Mesenchymal stem cell (in vitro differentiated cells and primary cell): ENCODE measurements at regions not wholly inside any gene's neighbourhood (a gene's known extent, or its start where the extent isn't known, plus 50 kb on each side); places are given as distances from the start of the nearest gene placed in this dataset.

Experiments used
- DNase-seq: peaks from one replicate; pipeline ENCODE4 v3.0.0-alpha.2; 2013
- H2AFZ ChIP-seq: one replicate; pipeline ENCODE4 v1.6.1; 2013; ENCODE audit warnings: low read depth, mild to moderate bottlenecking, control low read depth, inconsistent platforms, low read length, moderate library complexity
- H2AK5ac ChIP-seq: 2 replicates; pipeline ENCODE4 v1.6.1; 2013; ENCODE audit warnings: low read length, moderate library complexity, mild to moderate bottlenecking, inconsistent platforms; ENCODE audit not compliant: severe bottlenecking
- H2BK120ac ChIP-seq: one replicate; pipeline ENCODE4 v1.6.1; 2013; ENCODE audit warnings: low read depth, mild to moderate bottlenecking, inconsistent platforms, low read length, moderate library complexity
- H2BK12ac ChIP-seq, 2 experiments: one replicate each; pipeline ENCODE4 v1.6.1; 2013; ENCODE audit warnings: inconsistent platforms in 2 of 2, low read length in 2 of 2, mild to moderate bottlenecking in 2 of 2, moderate library complexity in 2 of 2, control low read depth in 1 of 2
- H2BK15ac ChIP-seq: one replicate; pipeline ENCODE4 v1.6.1; 2013; ENCODE audit warnings: mild to moderate bottlenecking, low read depth, inconsistent platforms; ENCODE audit not compliant: poor library complexity, severe bottlenecking
- H2BK5ac ChIP-seq: 2 replicates; pipeline ENCODE4 v1.6.1; 2013; ENCODE audit warnings: low read depth, mild to moderate bottlenecking, low read length, control low read depth, inconsistent platforms; ENCODE audit not compliant: poor library complexity, severe bottlenecking
- H3K14ac ChIP-seq, 2 experiments: one replicate each; pipeline ENCODE4 v1.6.1; 2013; ENCODE audit warnings: inconsistent platforms in 2 of 2, low read length in 2 of 2, control low read depth in 1 of 2, mild to moderate bottlenecking in 1 of 2, moderate library complexity in 1 of 2
- H3K18ac ChIP-seq, 2 experiments: one replicate each; pipeline ENCODE4 v1.6.1; 2013; ENCODE audit warnings: inconsistent platforms in 2 of 2, low read length in 2 of 2, control low read depth in 1 of 2, low read depth in 1 of 2, mild to moderate bottlenecking in 1 of 2
- H3K23ac ChIP-seq, 2 experiments: one replicate each; pipeline ENCODE4 v1.6.1; 2013; ENCODE audit warnings: inconsistent platforms in 2 of 2, low read length in 2 of 2, mild to moderate bottlenecking in 2 of 2, moderate library complexity in 2 of 2, control low read depth in 1 of 2
- H3K27ac ChIP-seq: 2 replicates; pipeline ENCODE4 v1.5.1; 2013; ENCODE audit warnings: mild to moderate bottlenecking, moderate library complexity, low read length, control low read depth, inconsistent platforms; ENCODE audit not compliant: poor library complexity, severe bottlenecking
- H3K27me3 ChIP-seq, 2 experiments: 2 replicates each; pipeline versions ENCODE4 v1.6.1 to v1.7.0; 2013; ENCODE audit warnings: low read length in 2 of 2, mild to moderate bottlenecking in 2 of 2, moderate library complexity in 2 of 2, control low read depth in 1 of 2, inconsistent platforms in 1 of 2; ENCODE audit not compliant: control insufficient read depth in 1 of 2, insufficient read depth in 1 of 2
- H3K36me3 ChIP-seq, 2 experiments: 2 replicates each; pipeline versions ENCODE4 v1.6.1 to v1.7.0; 2013; ENCODE audit warnings: low read length in 2 of 2, control low read depth in 1 of 2, inconsistent platforms in 1 of 2, low read depth in 1 of 2, mild to moderate bottlenecking in 1 of 2; ENCODE audit not compliant: insufficient read depth in 2 of 2, control insufficient read depth in 1 of 2
- H3K4ac ChIP-seq, 2 experiments: one replicate each; pipeline ENCODE4 v1.6.1; 2013; ENCODE audit warnings: inconsistent platforms in 2 of 2, low read length in 2 of 2, mild to moderate bottlenecking in 2 of 2, moderate library complexity in 2 of 2, control low read depth in 1 of 2, low read depth in 1 of 2
- H3K4me1 ChIP-seq: 2 replicates; pipeline ENCODE4 v1.6.1; 2013; ENCODE audit warnings: low read depth, low read length, control low read depth; ENCODE audit not compliant: control insufficient read depth, insufficient read depth
- H3K4me2 ChIP-seq: 2 replicates; pipeline ENCODE4 v1.6.1; 2013; ENCODE audit warnings: low read length, mild to moderate bottlenecking, inconsistent platforms; ENCODE audit not compliant: poor library complexity, severe bottlenecking
- H3K4me3 ChIP-seq, 2 experiments: 2 replicates each; pipeline versions ENCODE4 v1.5.1 to v1.7.0; 2013; ENCODE audit warnings: low read length in 2 of 2, mild to moderate bottlenecking in 2 of 2, control low read depth in 1 of 2, low read depth in 1 of 2; ENCODE audit not compliant: insufficient read depth in 1 of 2
- H3K79me1 ChIP-seq: replicated peaks from 2 replicates; pipeline ENCODE4 v1.6.1; 2013; ENCODE audit warnings: mild to moderate bottlenecking, control low read depth, low read length, inconsistent platforms; ENCODE audit not compliant: poor library complexity, severe bottlenecking
- H3K9ac ChIP-seq: 2 replicates; pipeline ENCODE4 v1.7.0; 2013; ENCODE audit warnings: mild to moderate bottlenecking, low read length, moderate library complexity
- H3K9me3 ChIP-seq: 2 replicates; pipeline ENCODE4 v1.7.0; 2013; ENCODE audit warnings: mild to moderate bottlenecking, low read length; ENCODE audit not compliant: control insufficient read depth
- H4K8ac ChIP-seq: one replicate; pipeline ENCODE4 v1.6.1; 2013; ENCODE audit warnings: inconsistent platforms, mild to moderate bottlenecking, low read length, moderate library complexity
- H4K91ac ChIP-seq: one replicate; pipeline ENCODE4 v1.6.1; 2013; ENCODE audit warnings: mild to moderate bottlenecking, low read length, inconsistent platforms
- WGBS: methylation state at CpG from one replicate; pipeline ENCODE4 v1.1.7; 2013; ENCODE audit warnings: mixed read lengths; 5-methylcytosine and 5-hydroxymethylcytosine counted together

DNA sequence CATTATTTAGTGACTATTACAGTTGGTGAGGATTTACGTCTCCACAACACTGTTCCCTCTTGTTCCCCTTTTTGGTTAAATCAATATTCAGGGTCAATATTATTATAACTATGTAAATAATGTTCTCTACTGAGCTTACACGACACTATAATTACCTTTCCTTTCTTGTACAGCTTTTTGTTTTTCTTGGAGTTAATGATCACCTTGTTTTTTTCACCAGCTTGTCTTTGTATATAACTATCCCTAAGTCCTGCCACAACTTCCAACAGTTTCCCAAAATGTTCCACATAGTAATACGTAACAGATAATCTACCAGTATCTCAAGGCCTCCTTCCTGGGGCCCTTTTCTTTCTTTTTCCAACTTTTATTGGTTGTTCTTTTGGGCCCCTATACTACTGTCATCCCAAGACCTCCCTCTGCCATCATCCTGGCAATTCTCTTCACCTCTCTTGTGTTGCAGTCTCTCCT lies 142.0 kb upstream of the SOX4 start:
- Histone ChIP-seq H3K79me1 (no peaks in the 10 kb centered on the region), H3K9ac (no peak overlapping the region), H2BK12ac (no peak overlapping the region), H2AK5ac (no peak overlapping the region), H3K4ac (no peak overlapping the region), H3K18ac (no peak overlapping the region), H3K4me2 (no peak overlapping the region), H2BK15ac (no peak overlapping the region), H3K36me3 (no peaks in the 10 kb centered on the region), H3K14ac (no peak overlapping the region), H3K23ac (no peak overlapping the region), H2BK120ac (no peak overlapping the region), H4K8ac (no peak overlapping the region), H2AFZ (no peak overlapping the region), H2BK5ac (no peak overlapping the region), H4K91ac (no peak overlapping the region), H3K9me3 (no peaks in the 10 kb centered on the region), H3K27ac (no peak overlapping the region), H3K4me3 (no peak overlapping the region), H3K27me3 (no peaks in the 10 kb centered on the region), H3K4me1 (no peaks in the 10 kb centered on the region)
- DNase-seq, result no peak
- 73% methylated on average over 2 of the region's 3 CpGs for WGBS

DNA sequence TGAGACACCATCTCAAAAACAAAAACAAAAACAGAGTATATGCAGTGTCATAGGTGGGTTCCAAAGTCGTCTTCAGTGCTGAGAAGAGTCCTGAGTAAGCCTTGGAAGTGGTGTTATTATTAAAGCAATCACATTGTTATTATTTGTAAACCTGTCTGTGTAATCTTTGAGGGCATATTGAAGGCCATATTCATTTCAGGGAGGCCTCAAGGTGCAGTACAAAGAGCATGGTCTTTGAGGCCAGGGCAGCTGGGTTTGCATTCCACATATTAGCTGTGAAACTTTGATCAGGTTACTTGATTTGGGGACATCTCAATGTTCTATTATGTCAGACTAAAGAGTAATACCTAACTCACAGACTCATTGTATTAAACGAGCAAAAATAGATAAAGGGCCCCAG lies 139.3 kb upstream of the SOX4 start:
- no peaks in the 10 kb centered on the region for H3K4me1 ChIP-seq
- no peak overlapping the region for H2BK15ac ChIP-seq
- H3K9ac ChIP-seq, result no peak overlapping the region
- 70% methylated on average over 2 of the region's 2 CpGs for WGBS
- no peak overlapping the region for H2AK5ac ChIP-seq
- H2BK12ac ChIP-seq, result no peak overlapping the region
- H3K18ac ChIP-seq, result no peak overlapping the region
- H3K14ac ChIP-seq, result no peak overlapping the region
- no peaks in the 10 kb centered on the region for H3K36me3 ChIP-seq
- no peak overlapping the region for H3K4me3 ChIP-seq
- H2BK5ac ChIP-seq, result no peak overlapping the region
- no peaks in the 10 kb centered on the region for H3K79me1 ChIP-seq
- no peak overlapping the region for H3K23ac ChIP-seq
- H3K27me3 ChIP-seq, result no peaks in the 10 kb centered on the region
- H3K4me2 ChIP-seq, result no peak overlapping the region
- no peak overlapping the region for H3K27ac ChIP-seq
- H3K9me3 ChIP-seq, result no peaks in the 10 kb centered on the region
- H2AFZ ChIP-seq, result no peak overlapping the region
- H3K4ac ChIP-seq, result no peak overlapping the region
- DNase-seq, result no peak
- no peak overlapping the region for H2BK120ac ChIP-seq
- no peak overlapping the region for H4K91ac ChIP-seq
- H4K8ac ChIP-seq, result no peak overlapping the region

DNA sequence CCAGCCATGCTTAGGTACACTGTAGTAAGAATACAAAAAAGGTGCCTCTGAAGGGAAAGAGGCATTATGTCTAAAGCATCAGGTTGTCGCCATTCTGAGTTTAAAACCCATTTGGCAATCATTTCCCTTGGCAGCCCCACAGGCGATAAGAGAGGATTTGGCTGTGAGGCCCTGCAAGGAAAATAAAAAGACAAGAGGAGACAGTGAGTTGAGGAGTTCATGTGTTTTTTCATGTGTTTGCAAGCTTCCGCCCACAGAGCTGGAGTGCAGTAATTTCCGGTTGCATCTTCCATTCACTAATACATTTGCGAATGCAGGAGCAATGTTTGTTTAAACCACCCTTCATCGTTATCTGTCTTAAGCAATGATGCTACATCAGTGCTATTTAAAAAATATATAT lies 138.5 kb upstream of the SOX4 start:
- Histone ChIP-seq H3K18ac (no peak overlapping the region), H3K4me3 (no peak overlapping the region), H2AK5ac (no peak overlapping the region), H3K27ac (no peak overlapping the region), H3K27me3 (no peaks in the 10 kb centered on the region), H4K91ac (no peak overlapping the region), H3K23ac (no peak overlapping the region), H3K36me3 (no peaks in the 10 kb centered on the region), H3K4me1 (no peaks in the 10 kb centered on the region), H2BK15ac (no peak overlapping the region), H2BK120ac (no peak overlapping the region), H2AFZ (no peak overlapping the region), H3K79me1 (no peaks in the 10 kb centered on the region), H3K4me2 (no peak overlapping the region), H2BK5ac (no peak overlapping the region), H3K14ac (no peak overlapping the region), H3K9me3 (no peaks in the 10 kb centered on the region), H2BK12ac (no peak overlapping the region), H4K8ac (no peak overlapping the region), H3K9ac (no peak overlapping the region), H3K4ac (no peak overlapping the region)
- DNase-seq, result no peak
- 95% methylated on average over 6 of the region's 6 CpGs for WGBS

DNA sequence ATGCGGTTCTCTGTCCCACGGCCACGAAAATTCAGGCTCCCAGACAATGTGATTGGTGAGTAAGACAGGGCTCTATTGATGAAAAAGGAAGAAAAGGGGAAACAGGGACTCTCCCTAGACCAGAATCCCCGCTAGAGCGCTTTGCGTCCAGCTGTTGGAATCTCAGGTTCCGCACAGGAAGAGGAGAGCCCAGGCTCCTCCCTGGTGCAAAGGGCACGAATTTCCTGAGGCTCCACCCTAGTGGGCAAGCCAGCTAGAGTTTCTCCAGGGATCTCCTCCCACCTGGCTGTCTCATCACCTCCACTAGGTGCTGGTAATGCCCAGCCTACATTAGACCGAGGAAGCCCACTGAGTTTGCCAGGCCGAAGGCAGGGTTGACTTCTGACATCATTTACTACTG lies 135.9 kb upstream of the SOX4 start:
- H3K18ac ChIP-seq, result no peak overlapping the region
- H3K4me2 ChIP-seq, result no peak overlapping the region
- no peak overlapping the region for H3K27ac ChIP-seq
- no peak overlapping the region for H4K8ac ChIP-seq
- no peaks in the 10 kb centered on the region for H3K4me1 ChIP-seq
- H3K9me3 ChIP-seq, result no peaks in the 10 kb centered on the region
- H2BK15ac ChIP-seq, result no peak overlapping the region
- 87% methylated on average over 10 of the region's 10 CpGs for WGBS
- no peak overlapping the region for H2AFZ ChIP-seq
- H3K9ac ChIP-seq, result no peak overlapping the region
- H2BK5ac ChIP-seq, result no peak overlapping the region
- no peaks in the 10 kb centered on the region for H3K36me3 ChIP-seq
- H4K91ac ChIP-seq, result no peak overlapping the region
- no peak overlapping the region for H2AK5ac ChIP-seq
- H3K14ac ChIP-seq, result no peak overlapping the region
- no peak overlapping the region for H2BK120ac ChIP-seq
- H3K23ac ChIP-seq, result no peak overlapping the region
- H2BK12ac ChIP-seq, result no peak overlapping the region
- H3K4ac ChIP-seq, result no peak overlapping the region
- no peaks in the 10 kb centered on the region for H3K27me3 ChIP-seq
- H3K79me1 ChIP-seq, result no peaks in the 10 kb centered on the region
- DNase-seq, result no peak
- no peak overlapping the region for H3K4me3 ChIP-seq
